HG03060 (cell line): ENCODE measurements at regions not wholly inside any gene's neighbourhood (a gene's known extent, or its start where the extent isn't known, plus 50 kb on each side); places are given as distances from the start of the nearest gene placed in this dataset.
A peak's percentile ranks its signal among the peaks of the same experiment; 100 is the strongest.

Source experiments
- ATAC-seq: cut with Tn5 transposase; IDR thresholded peaks from one replicate; pipeline ENCODE4 v1.9.1; 2021; ENCODE audit warnings: low read depth, moderate number of reproducible peaks; ENCODE audit not compliant: unreplicated experiment

- no peak for ATAC-seq
Observed at GRCh38 chr6:99867026-99867425, 127.0 kb downstream of the MCHR2 start.

GRCh38 chr6:99868074-99868702 lies 125.8 kb downstream of the MCHR2 start:
- peak; percentile 63 for ATAC-seq
